Osteoblast (primary cell): ENCODE measurements at regions not wholly inside any gene's neighbourhood (a gene's known extent, or its start where the extent isn't known, plus 50 kb on each side); places are given as distances from the start of the nearest gene placed in this dataset.
A peak's percentile ranks its signal among the peaks of the same experiment; 100 is the strongest.
"Not testable (repeated sequence)": the region's sequence is repeated elsewhere in the genome, so short reads cannot be mapped to it uniquely, and the experiment has no call there.

Experiments used
- DNase-seq: peaks from one replicate; pipeline ENCODE4 v3.0.0; 2011; ENCODE audit warnings: low spot score, mixed read lengths; ENCODE audit not compliant: insufficient read length; ENCODE audit errors: missing footprints
- H2AFZ ChIP-seq: 2 replicates; pipeline ENCODE4 v1.6.0; 2011; ENCODE audit warnings: mild to moderate bottlenecking, low read length
- H3K27ac ChIP-seq: 2 replicates; pipeline ENCODE4 v1.5.1; 2011; ENCODE audit warnings: mild to moderate bottlenecking, low read depth, low read length, moderate library complexity
- H3K27me3 ChIP-seq: 2 replicates; pipeline ENCODE4 v1.6.0; 2012; ENCODE audit warnings: mild to moderate bottlenecking, control low read depth, inconsistent platforms, low read length, moderate library complexity; ENCODE audit not compliant: insufficient read depth
- H3K36me3 ChIP-seq: 2 replicates; pipeline ENCODE4 v1.5.1; 2011; ENCODE audit warnings: mild to moderate bottlenecking, low read length, control low read depth, moderate library complexity; ENCODE audit not compliant: insufficient read depth
- H3K4me1 ChIP-seq: 2 replicates; pipeline ENCODE4 v1.5.1; 2011; ENCODE audit warnings: mild to moderate bottlenecking, low read length, control low read depth, moderate library complexity; ENCODE audit not compliant: insufficient read depth
- H3K4me2 ChIP-seq: 2 replicates; pipeline ENCODE4 v1.6.0; 2011; ENCODE audit warnings: mild to moderate bottlenecking, low read length; ENCODE audit not compliant: insufficient read depth
- H3K4me3 ChIP-seq: fragments of 200-600 bp; sonication (generic); 3 replicates; pipeline ENCODE4 v1.5.1; 2012; ENCODE audit warnings: mild to moderate bottlenecking, low read length, inconsistent platforms; ENCODE audit not compliant: insufficient read depth
- H3K79me2 ChIP-seq: 2 replicates; pipeline ENCODE4 v1.6.0; 2012; ENCODE audit warnings: mild to moderate bottlenecking, low read length, control low read depth, inconsistent platforms; ENCODE audit not compliant: insufficient read depth
- H3K9me3 ChIP-seq: 2 replicates; pipeline ENCODE4 v1.5.1; 2011; ENCODE audit warnings: low read depth, low read length, control low read depth
- H4K20me1 ChIP-seq: 2 replicates; pipeline ENCODE4 v1.6.0; 2012; ENCODE audit warnings: mild to moderate bottlenecking, low read length, control low read depth; ENCODE audit not compliant: insufficient read depth
- TF ChIP-seq, protein P1 (sequence below): IDR thresholded peaks from 2 replicates; pipeline ENCODE4 v1.5.1; 2011; ENCODE audit warnings: mild to moderate bottlenecking, low read depth, low read length, moderate library complexity; ENCODE audit errors: extremely low read depth

GRCh38 chr2:240259201-240259923 is 118.9 kb upstream of the OTOS start:
- Histone ChIP-seq H3K9me3 (no peaks in the 10 kb centered on the region), H3K4me3 (no peak overlapping the region), H3K27me3 (no peaks in the 10 kb centered on the region), H3K79me2 (no peaks in the 10 kb centered on the region), H3K27ac (no peak overlapping the region), H3K36me3 (no peaks in the 10 kb centered on the region), H3K4me2 (no peak overlapping the region), H2AFZ (no peak overlapping the region), H4K20me1 (no peaks in the 10 kb centered on the region), H3K4me1 (no peaks in the 10 kb centered on the region)
- peak; percentile 56 for DNase-seq
- TF ChIP-seq, protein P1, sequence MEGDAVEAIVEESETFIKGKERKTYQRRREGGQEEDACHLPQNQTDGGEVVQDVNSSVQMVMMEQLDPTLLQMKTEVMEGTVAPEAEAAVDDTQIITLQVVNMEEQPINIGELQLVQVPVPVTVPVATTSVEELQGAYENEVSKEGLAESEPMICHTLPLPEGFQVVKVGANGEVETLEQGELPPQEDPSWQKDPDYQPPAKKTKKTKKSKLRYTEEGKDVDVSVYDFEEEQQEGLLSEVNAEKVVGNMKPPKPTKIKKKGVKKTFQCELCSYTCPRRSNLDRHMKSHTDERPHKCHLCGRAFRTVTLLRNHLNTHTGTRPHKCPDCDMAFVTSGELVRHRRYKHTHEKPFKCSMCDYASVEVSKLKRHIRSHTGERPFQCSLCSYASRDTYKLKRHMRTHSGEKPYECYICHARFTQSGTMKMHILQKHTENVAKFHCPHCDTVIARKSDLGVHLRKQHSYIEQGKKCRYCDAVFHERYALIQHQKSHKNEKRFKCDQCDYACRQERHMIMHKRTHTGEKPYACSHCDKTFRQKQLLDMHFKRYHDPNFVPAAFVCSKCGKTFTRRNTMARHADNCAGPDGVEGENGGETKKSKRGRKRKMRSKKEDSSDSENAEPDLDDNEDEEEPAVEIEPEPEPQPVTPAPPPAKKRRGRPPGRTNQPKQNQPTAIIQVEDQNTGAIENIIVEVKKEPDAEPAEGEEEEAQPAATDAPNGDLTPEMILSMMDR, result no peak

GRCh38 chr2:240259924-240260529 is 119.6 kb upstream of the OTOS start:
- no peaks in the 10 kb centered on the region for H3K79me2 ChIP-seq
- TF ChIP-seq, protein P1, result no peak
- H3K36me3 ChIP-seq, result no peaks in the 10 kb centered on the region
- no peaks in the 10 kb centered on the region for H3K9me3 ChIP-seq
- H4K20me1 ChIP-seq, result no peaks in the 10 kb centered on the region
- no peak overlapping the region for H3K4me2 ChIP-seq
- H2AFZ ChIP-seq, result no peak overlapping the region
- H3K4me1 ChIP-seq, result no peaks in the 10 kb centered on the region
- no peaks in the 10 kb centered on the region for H3K27me3 ChIP-seq
- DNase-seq, result no peak
- H3K27ac ChIP-seq, result no peak overlapping the region
- H3K4me3 ChIP-seq, result no peak overlapping the region

- H2AFZ ChIP-seq, result no peak overlapping the region
- peak; percentile 69 for DNase-seq
- TF ChIP-seq, protein P1, result no peak
Measured at GRCh38 chr2:240260664-240261063, 120.2 kb upstream of the OTOS start.

GRCh38 chr2:240262578-240262977 is 122.1 kb upstream of the OTOS start:
- not testable (repeated sequence) for H3K27me3 ChIP-seq, H4K20me1 ChIP-seq, H3K36me3 ChIP-seq, H3K27ac ChIP-seq, H3K9me3 ChIP-seq, H2AFZ ChIP-seq, H3K4me3 ChIP-seq, H3K4me1 ChIP-seq, H3K4me2 ChIP-seq, H3K79me2 ChIP-seq
- peak; percentile 57 for DNase-seq

More at GRCh38 chr2:240260664-240261063, 120.2 kb upstream of the OTOS start:
- Histone ChIP-seq H3K79me2 (no peaks in the 10 kb centered on the region), H3K4me3 (no peak overlapping the region), H3K27ac (no peak overlapping the region), H3K4me1 (no peaks in the 10 kb centered on the region), H3K36me3 (no peaks in the 10 kb centered on the region), H3K4me2 (no peak overlapping the region), H3K9me3 (no peaks in the 10 kb centered on the region), H3K27me3 (no peaks in the 10 kb centered on the region), H4K20me1 (no peaks in the 10 kb centered on the region)
